Pons (tissue), 1 donor: ENCODE measurements at regions not wholly inside any gene's neighbourhood (a gene's known extent, or its start where the extent isn't known, plus 50 kb on each side); places are given as distances from the start of the nearest gene placed in this dataset.
A peak's percentile ranks its signal among the peaks of the same experiment; 100 is the strongest.
"Not testable (repeated sequence)": the region's sequence is repeated elsewhere in the genome, so short reads cannot be mapped to it uniquely, and the experiment has no call there.

ENCODE experiments used
- DNase-seq: peaks from one replicate; pipeline ENCODE4 v3.0.0-alpha.2; 2016; ENCODE audit warnings: low spot score

DNA sequence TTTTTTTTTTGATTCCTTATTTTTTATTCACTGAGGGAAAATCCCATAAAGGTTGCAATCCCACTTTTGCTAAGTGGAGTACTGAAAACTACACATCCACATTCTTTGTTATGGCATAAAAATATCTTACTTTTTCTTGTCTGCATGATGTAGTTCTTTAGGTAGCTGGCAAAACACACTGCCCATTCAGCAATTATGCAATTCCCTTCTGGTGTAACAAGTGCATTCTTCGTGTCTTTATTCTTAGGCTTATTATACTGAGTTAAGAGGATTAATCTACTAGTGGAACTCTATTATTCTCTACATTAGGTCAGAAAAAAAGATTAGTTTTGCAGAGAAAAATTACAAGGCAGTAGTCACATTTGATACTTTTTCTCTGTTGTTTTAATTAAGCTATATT, 403.8 kb upstream of the GBE1 start:
- DNase-seq: no peak

DNA sequence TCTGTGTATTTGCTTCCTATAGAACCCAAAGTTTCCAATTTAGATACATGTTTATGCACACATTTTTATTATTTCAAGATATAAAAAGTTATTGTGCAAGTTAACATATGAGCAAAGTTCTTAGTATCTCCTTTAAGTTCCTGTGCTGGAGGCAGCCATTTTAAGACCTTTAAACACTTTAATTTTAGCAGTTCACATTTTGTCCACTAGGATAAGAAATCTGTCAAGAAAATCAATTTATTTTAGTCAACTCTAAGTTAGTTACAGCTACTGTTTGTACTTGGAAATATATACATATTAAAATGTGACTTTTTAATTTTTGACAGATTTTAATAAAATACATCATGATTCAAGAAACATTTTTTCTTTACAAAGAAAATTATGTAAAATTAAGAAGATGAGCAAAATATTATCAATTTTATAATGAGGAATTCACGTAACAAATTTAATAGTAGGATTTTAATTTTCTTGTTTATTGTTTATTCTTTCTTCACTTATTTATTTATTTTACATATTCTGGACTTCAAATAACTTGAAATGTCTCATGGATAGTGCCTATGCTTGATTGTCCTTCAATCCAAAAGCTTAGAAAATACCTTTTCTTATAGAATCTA, 402.6 kb upstream of the GBE1 start:
- no peak for DNase-seq

DNA sequence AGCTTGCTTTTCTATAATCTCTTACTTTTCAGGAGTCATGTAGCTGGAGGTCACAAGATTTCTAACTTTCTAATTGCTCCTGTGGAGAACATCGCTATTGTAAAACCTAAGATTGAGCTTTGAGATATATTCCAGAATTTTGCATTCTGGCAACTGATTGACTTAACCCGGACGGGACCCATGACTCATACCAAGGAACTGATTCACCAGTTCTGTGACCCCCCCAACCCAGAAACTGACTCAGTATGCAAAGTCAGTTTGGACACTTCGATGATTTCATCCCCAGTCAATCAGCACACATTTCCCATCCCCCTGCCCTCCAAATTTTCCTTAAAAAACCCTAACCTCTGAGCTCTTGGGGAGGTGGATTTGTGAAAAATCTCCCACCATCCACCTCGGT, 396.5 kb upstream of the GBE1 start:
- no peak for DNase-seq

DNA sequence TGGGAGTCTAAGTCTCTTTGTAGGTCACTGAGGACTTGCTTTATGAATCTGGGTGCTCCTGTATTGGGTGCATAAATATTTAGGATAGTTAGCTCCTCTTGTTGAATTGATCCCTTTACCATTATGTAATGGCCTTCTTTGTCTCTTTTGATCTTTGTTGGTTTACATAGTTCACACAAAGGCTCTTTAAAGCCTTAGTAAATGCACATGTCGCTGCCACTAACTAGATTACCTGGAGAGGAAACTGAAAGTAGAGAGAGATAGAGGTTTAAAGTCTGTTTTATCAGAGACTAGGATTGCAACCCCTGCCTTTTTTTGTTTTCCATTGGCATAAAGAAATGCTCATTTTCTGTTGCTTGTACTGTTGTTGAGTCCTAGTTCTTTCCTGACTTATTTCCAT, 392.4 kb upstream of the GBE1 start:
- DNase-seq: not testable (repeated sequence)

DNA sequence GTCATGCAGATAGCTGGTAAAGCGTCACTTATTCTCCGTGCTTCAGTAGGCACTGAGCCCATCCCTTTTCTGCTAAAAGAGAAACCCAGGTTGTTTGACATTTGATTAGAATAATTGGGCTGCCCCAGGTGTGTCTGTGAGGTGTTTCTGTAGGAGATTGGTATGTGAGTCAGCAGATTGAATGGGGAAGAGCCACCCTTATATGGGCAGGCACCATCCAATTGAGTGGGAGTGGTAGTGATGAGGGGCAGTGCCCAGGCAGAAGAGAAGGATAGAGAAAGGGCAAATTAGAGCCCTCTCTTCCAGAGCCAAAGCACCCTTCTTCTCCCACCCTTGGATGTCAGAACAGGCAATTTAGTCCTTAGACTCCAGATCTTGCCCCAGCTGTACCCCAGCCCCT, 384.3 kb upstream of the GBE1 start:
- no peak for DNase-seq

DNA sequence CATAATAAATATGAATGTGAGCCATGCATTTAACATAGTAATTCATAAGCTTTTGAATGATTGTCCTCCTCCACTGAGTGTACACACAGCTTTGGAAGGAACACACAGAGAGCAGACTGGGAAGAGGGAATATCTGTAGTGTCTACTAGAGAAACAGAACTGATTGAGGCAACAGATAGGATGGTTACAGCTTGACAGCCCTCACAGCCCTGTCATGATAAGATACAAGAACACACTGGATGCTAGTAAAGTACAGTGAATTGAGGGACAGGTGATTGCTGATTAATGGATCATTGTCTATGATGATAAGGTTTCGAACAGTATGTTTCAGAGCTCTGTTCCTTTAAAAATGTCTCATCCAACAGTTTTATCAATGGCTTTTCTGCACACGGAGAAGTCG, 383.4 kb upstream of the GBE1 start:
- DNase-seq: no peak

DNA sequence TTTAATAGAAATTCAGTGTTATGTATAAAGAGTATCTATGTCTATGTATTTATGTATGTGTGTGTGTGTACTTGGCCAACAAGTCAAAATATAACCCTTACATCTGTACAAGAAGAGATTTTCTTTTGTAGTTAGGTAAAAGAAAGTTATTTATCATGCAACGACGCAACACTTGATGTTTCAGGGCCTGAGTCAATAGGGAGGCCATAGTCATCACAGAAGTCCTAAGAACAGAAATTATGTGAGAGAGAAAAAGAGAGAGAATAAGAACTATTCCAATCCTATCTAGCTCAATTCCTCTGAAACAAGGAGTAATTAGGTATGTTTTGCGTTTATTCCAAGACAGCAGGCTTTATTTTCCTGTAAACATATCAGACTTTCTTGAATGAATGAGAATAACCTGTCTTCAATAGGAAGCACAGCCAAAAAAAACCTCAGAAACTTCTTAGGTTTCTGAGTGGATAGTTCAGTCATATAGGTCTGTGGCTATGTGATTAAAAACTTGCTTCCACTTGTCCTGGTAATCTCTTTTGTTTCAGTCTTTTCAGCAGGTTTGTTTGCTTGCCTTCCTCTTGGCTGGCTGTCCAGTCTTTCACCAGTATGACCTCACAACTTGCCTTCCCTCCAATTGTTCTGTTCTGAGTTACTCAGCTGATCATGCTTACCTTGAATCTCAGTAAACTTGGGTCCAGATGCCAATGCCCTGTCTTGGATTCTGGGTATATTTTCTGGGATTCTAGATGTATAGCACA, 382.4 kb upstream of the GBE1 start:
- DNase-seq: no peak

DNA sequence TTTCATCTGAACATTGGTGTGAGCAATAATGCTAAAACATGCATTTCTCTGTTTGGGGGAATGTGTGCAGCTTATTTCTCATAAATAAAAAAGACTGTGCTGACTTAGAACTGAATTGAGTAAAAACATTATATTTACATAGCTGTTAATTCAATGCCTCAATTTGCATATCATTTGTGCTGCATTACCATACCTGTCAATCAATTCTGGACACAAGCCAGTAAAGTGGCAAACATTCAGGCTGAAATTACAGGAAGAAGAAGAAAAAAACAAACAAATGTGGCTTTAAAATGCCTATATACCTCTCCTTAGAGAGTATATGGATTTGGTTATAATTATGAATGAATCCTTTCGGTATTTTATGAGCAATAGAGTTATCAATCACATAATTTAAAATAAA, 380.1 kb upstream of the GBE1 start:
- no peak for DNase-seq

DNA sequence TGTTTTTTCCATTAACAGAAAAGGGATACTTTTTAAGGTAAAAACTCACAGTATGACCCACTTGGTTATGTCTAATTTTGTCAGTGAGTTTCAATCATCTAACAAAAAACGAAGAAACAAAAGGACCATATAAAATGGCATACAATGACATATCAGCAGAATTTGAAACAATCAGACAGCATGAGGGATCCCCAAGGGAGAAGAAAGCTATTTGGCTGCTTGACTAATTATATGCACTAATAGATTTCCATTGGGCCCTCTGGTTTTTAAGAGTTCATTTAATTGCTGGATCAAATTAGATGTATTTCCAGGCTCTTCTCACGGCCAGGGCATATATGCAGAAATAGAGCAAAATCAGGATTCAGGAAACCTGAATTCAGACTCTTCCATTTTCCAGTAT, 376.4 kb upstream of the GBE1 start:
- DNase-seq: no peak

DNA sequence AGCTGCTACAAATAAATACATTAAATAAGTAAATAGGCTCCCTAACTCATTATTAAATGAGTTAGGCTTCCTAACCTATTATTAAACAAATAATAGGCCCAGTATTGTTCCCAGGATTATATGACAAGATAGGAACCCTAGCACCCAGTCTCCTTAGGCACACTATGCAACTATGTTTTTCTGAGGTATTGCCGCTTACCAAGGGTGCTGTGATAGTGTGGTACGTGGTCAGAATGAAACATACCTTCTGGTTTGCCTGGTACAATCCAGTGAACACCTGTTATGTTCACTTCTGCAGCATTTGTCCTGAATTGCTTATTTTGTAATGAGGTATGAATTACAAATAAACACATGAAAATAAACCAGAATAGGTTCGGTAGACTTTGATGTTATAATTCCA, 375.6 kb upstream of the GBE1 start:
- DNase-seq: no peak

DNA sequence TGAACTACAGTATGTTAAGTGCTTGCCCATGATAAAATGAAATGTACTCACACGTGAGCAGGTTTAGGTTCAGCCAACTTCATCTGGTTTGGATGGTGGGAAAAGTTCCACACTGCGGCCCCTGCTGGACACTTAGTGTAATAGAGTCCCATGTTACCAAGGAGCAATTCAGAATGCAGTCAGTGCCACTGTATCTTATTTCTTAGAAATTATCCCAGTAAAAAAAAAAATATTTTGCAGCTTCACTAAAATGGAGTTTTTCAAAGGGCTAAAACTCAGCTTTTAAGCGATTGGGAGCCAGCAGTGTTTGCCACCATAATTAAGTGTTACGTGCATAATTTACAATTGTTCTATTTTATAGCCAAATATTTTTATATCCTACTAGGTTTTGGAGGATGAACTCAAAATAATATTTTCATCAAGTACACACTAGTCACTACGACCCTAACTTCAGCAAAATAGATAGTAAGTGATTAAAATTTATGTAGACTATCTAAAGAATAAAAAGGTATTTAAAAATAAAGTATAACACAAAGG, 371.7 kb upstream of the GBE1 start:
- DNase-seq: peak; percentile 54

DNA sequence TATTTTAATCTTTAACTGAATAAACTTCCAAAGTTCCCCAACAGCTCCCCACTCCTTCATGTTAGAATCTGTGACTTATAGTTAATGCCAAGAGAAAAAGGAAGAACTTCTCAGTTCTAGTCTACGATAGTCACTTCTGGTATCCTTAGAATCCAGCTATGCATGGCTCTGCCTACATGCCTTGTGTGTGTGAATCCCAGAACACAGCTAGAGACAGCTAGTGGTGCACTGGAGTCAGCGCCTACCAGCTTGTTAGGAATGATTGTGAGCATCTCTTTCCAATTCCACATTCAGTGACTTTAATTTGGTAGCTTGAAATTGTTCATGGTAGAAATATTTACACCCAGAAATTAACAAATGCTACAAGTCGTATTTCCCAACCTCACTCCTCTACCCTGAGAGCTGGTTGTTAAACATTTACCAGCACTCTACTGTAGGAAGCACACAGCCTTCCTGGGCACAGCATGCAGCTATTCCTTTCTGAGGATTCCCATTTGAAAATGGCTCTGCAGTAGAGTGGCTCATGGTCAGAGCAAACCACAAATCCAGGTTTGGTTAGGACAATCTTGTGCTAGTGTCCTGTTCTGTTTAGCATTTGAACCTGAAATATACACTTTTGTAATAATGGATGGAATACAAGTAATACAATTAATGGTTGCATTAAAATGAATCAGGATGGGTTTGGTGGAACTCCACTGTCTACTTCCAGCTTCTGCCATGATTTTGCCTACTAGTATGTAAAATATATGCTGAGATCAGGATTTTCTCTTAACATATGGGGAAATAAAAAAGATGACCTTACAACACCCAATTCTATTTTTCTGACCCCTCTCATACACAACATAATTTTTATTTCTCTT, 371.0 kb upstream of the GBE1 start:
- no peak for DNase-seq

DNA sequence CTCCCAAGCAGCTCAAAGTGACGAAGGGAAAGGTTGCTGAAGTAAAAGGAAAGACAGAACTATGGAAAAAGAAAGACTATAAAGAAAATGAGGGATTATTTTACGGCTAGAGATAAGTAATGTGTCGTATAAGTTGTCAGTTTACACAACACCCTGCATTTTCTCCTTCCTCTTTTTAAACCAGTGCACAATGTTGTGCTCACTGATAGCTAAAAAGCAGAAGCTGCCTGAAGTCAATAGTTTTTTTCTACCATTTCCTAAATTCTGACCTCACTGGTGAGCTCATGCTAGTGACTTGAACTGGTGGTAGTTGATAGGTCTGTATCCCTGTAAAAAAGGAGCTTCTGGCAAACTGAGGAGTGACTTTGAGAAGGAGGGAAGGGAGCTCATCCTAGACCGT, 368.6 kb upstream of the GBE1 start:
- DNase-seq: peak; percentile 71

DNA sequence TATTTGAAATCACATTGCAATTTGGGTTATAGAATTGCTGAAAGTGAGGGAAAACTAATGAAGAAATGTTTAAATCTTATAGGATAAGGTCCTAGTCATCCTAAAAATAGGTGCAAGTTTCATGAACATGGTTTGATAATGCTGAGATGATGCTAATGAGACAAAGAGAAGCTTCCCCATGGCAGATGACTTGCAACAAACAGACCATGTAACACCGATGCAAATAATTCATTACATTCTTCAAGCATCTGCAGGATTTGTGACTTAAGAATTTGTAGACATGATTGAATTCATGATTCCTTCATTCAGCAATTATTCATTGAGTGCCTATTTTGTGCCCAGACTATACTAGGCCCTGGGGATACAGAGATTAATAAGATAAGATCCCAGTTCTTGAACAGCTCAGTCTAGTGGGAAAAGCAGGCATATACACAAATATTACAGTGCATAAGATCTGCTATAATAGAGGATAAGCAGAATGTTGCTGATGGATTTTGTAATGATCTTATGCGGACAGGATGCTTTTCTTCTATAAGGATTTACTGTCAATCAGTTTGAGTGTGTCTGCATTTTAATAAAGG, 367.9 kb upstream of the GBE1 start:
- no peak for DNase-seq

DNA sequence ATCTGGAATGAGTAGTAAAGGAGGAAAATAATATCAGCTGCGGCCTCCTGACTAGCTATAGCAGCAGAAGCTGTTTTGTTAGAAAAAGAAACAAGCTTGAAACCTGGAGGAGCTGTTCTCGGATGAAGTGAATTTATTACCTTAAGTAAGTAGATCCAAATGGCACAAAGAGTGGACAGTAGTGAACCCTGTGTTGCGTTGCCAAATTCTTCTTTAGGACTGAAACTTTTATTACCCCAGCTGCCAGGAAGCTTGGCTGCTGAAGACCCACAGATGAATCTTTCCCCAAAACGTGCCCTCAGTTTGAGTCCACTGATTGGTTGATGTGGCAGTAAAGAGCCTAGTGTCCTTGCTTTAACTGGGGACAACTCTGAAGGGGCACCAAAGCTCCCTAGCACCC, 366.8 kb upstream of the GBE1 start:
- DNase-seq: no peak

DNA sequence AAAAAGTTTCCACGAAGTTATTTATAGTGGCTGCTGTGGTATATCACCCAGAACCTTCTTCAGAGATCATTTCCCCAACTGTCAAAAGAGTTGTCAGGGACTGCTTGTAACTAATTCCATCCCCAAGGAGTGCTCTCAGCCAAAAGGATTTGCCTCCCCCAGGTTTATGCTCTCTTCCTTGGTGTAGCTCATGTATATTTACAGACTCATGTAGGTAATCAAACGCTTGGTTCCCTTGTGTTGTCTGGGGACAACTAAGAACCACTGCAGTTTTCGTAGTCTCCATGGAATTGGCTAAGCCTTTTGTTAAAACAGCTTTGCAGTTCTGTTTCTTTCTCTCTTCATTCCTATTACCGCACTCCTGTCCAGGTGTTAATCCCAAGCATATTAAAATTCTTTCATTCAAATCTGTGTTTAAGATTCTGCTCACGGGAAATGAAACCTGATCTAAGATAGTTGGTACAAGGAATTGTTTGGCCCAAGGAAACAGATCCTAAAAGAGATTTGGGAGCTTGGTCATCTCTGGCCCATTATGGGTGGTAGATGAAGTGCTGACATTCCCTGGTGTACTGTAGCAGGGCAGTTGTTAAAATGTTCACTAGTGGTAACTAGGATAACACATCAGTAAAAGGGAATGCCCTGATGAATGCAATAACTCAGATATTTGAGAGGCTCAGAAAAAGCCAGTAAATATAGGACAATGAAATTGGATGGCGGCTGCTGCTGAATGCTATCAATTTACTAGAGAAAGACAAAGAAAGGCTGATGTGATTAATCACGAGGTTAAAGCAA, 361.3 kb upstream of the GBE1 start:
- DNase-seq: no peak

DNA sequence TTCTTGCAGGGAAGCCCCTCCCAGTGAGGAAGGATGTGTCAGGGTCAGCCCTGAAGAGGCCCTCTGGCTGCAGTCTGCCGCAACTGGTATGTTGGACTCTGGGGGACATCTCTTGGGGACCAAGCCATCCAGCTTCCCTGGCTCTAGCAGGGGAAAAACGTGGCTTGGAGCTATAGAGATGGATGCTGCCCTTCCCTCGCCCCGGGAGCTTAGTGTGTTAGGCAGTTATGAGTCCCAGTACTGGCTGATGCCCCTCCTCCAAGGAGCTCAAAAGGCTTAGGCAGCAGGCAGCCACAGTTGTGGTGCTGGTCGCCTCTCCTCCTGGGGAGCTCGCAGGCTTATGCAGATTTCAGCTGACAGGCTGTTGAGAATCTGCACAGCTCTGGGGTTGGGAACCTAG, 353.1 kb upstream of the GBE1 start:
- no peak for DNase-seq

DNA sequence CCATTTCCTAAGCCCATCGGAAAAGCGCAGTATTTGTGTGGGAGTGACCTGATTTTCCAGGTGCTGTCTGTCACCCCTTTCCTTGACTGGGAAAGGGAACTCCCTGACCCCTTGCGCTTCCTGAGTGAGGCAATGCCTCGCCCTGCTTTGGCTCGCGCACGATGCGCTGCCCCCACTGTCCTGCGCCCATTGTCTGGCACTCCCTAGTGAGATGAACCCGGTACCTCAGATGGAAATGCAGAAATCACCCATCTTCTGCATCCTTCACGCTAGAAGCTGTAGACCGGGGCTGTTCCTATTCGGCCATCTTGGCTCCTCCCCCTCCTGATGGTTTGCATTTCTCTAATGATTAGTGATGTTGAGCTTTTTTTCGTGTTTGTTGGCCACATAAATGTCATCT, 349.3 kb upstream of the GBE1 start:
- DNase-seq: not testable (repeated sequence)

DNA sequence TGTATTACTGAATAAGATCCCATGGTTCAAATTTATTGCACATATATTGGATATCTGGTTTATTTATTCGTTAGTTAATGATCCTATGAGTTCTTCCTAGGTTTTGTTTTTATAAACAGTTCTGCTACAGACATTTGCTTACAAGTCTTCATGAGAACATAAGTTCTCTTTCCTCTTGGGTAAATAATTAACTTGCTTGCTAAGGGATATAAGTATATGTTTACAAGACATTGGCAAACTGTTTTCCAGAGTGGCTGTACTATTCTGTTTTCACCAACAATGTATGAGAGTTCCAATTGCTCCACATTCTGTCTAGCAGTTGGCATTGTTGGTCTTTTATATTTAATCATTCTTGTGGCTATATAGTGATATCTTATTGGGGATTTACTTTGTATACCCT, 341.8 kb upstream of the GBE1 start:
- DNase-seq: no peak

DNA sequence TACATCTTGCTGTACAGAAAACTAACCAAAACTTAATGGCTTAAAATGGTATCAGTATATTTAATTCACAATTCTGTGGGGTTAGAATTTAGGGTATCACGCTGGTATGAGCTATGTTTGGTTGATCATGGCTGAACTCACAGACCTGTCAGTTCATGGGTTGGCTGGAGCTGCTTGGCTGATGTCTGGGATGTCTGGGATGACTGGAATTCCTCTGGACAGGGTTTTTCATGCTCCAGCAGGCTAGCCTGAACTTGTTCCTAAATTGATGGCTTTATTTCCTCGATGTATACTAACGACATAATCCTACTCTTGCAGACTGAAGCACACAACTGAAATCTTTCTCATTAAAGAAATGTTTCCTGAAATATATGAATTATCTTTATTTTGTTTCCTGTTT, 338.9 kb upstream of the GBE1 start:
- DNase-seq: no peak

DNA sequence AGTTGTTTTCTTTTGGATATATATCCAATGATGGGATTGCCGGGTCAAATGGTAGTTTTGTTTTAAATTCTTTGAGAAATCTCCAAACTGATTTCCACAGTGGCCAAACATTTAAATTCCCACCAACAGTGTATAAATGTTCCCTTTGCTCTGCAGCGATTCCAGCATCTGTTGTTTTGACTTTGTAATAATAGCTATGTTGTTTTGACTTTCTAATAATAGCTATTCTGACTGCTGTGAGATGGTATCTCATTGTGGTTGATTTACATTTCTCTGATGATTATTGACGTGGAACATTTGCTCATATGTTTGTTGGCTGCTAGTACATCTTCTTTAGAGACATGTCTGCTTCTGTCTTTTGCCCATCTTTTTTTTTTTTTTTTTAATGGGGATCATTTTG, 332.2 kb upstream of the GBE1 start:
- DNase-seq: no peak

DNA sequence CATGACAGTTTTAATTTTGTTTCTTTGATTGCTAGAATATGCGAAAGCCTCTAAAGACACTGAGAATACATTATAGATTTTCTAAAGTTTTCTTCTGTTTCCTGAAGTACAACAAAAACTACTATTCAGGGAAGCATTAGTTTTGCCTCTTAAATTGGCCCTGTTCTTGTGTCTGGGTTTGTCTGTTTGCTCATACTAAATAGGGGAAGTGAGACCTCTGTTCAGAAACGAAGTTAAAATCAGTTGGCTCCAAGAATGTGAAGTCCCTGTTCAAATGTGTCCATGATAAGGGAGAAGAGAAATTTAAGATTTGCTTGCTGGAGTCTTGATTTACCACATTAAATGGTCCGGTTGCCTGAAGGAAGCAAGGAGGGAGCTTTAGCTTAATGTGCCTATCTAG, 327.3 kb upstream of the GBE1 start:
- peak; percentile 56 for DNase-seq
